Skeletal muscle satellite cell (primary cell): ENCODE measurements at regions not wholly inside any gene's neighbourhood (a gene's known extent, or its start where the extent isn't known, plus 50 kb on each side); places are given as distances from the start of the nearest gene placed in this dataset.

Source experiments
- H3K27me3 ChIP-seq: 2 replicates; pipeline ENCODE4 v1.7.0; 2013; ENCODE audit warnings: low read length; ENCODE audit not compliant: control insufficient read depth, insufficient read depth
- H3K36me3 ChIP-seq: 2 replicates; pipeline ENCODE4 v1.7.0; 2013; ENCODE audit warnings: mild to moderate bottlenecking, control low read depth, low read length; ENCODE audit not compliant: insufficient read depth
- H3K4me1 ChIP-seq: 2 replicates; pipeline ENCODE4 v1.7.0; 2013; ENCODE audit warnings: low read length; ENCODE audit not compliant: control insufficient read depth, insufficient read depth
- H3K4me2 ChIP-seq: 2 replicates; pipeline ENCODE4 v1.7.0; 2013; ENCODE audit warnings: mild to moderate bottlenecking, low read length
- H3K4me3 ChIP-seq: 2 replicates; pipeline ENCODE4 v1.7.0; 2013; ENCODE audit warnings: low read length
- H3K9ac ChIP-seq: 2 replicates; pipeline ENCODE4 v1.7.0; 2013; ENCODE audit warnings: mild to moderate bottlenecking, low read depth, low read length, moderate library complexity
- H3K9me3 ChIP-seq: replicated peaks from 2 replicates; pipeline ENCODE4 v1.7.0; 2013; ENCODE audit warnings: mild to moderate bottlenecking, control low read depth, low read length

GRCh38 chr21:31609081-31609480, 50.4 kb upstream of the SOD1 start:
- Histone ChIP-seq H3K9me3 (no peaks in the 10 kb centered on the region), H3K4me1 (no peaks in the 10 kb centered on the region), H3K9ac (no peak overlapping the region), H3K27me3 (peaks cover 14% of the 10 kb centered on the region), H3K4me3 (no peak overlapping the region), H3K36me3 (no peaks in the 10 kb centered on the region), H3K4me2 (no peak overlapping the region)

- no peak overlapping the region for H3K9ac ChIP-seq
- no peak overlapping the region for H3K4me3 ChIP-seq
- no peak overlapping the region for H3K4me2 ChIP-seq
- H3K36me3 ChIP-seq = no peaks in the 10 kb centered on the region
- no peaks in the 10 kb centered on the region for H3K9me3 ChIP-seq
- H3K4me1 ChIP-seq = no peaks in the 10 kb centered on the region
- H3K27me3 ChIP-seq = peaks cover 12% of the 10 kb centered on the region
Measured at GRCh38 chr21:31607791-31608190, 51.7 kb upstream of the SOD1 start.

- H3K4me1 ChIP-seq = no peaks in the 10 kb centered on the region
- H3K9me3 ChIP-seq = no peaks in the 10 kb centered on the region
- H3K4me2 ChIP-seq = no peak overlapping the region
- H3K36me3 ChIP-seq = no peaks in the 10 kb centered on the region
- H3K27me3 ChIP-seq = peaks cover 9% of the 10 kb centered on the region
- no peak overlapping the region for H3K9ac ChIP-seq
- no peak overlapping the region for H3K4me3 ChIP-seq
Measured at GRCh38 chr21:31606081-31606874, 53.2 kb upstream of the SOD1 start.

- no peaks in the 10 kb centered on the region for H3K4me1 ChIP-seq
- H3K36me3 ChIP-seq = no peaks in the 10 kb centered on the region
- H3K9ac ChIP-seq = no peak overlapping the region
- no peaks in the 10 kb centered on the region for H3K9me3 ChIP-seq
- no peak overlapping the region for H3K4me2 ChIP-seq
- no peak overlapping the region for H3K4me3 ChIP-seq
- H3K27me3 ChIP-seq = peaks cover 4% of the 10 kb centered on the region
Measured at GRCh38 chr21:31604591-31605190, 54.8 kb upstream of the SOD1 start.

GRCh38 chr21:31599563-31599962, 59.9 kb upstream of the SOD1 start:
- H3K27me3 ChIP-seq = peaks cover 15% of the 10 kb centered on the region
- H3K4me1 ChIP-seq = no peaks in the 10 kb centered on the region
- no peak overlapping the region for H3K9ac ChIP-seq
- H3K36me3 ChIP-seq = no peaks in the 10 kb centered on the region
- H3K9me3 ChIP-seq = no peaks in the 10 kb centered on the region
- no peak overlapping the region for H3K4me2 ChIP-seq
- no peak overlapping the region for H3K4me3 ChIP-seq

GRCh38 chr21:31599013-31599412, 60.5 kb upstream of the SOD1 start:
- H3K4me1 ChIP-seq = no peaks in the 10 kb centered on the region
- no peaks in the 10 kb centered on the region for H3K36me3 ChIP-seq
- no peaks in the 10 kb centered on the region for H3K9me3 ChIP-seq
- H3K4me2 ChIP-seq = no peak overlapping the region
- H3K27me3 ChIP-seq = peaks cover 16% of the 10 kb centered on the region
- H3K4me3 ChIP-seq = no peak overlapping the region
- no peak overlapping the region for H3K9ac ChIP-seq

- Histone ChIP-seq H3K9ac (no peak overlapping the region), H3K36me3 (no peaks in the 10 kb centered on the region), H3K4me2 (no peak overlapping the region), H3K4me3 (no peak overlapping the region), H3K27me3 (peaks cover 19% of the 10 kb centered on the region), H3K4me1 (no peaks in the 10 kb centered on the region), H3K9me3 (no peaks in the 10 kb centered on the region)
Measured at GRCh38 chr21:31597683-31598082, 61.8 kb upstream of the SOD1 start.

GRCh38 chr21:31596055-31596454, 63.4 kb upstream of the SOD1 start:
- no peaks in the 10 kb centered on the region for H3K9me3 ChIP-seq
- H3K4me2 ChIP-seq = no peak overlapping the region
- no peaks in the 10 kb centered on the region for H3K36me3 ChIP-seq
- H3K4me1 ChIP-seq = no peaks in the 10 kb centered on the region
- no peak overlapping the region for H3K9ac ChIP-seq
- H3K4me3 ChIP-seq = no peak overlapping the region
- peaks cover 24% of the 10 kb centered on the region for H3K27me3 ChIP-seq

GRCh38 chr21:31594726-31595125, 64.8 kb upstream of the SOD1 start:
- Histone ChIP-seq H3K36me3 (no peaks in the 10 kb centered on the region), H3K4me3 (no peak overlapping the region), H3K4me2 (no peak overlapping the region), H3K9ac (no peak overlapping the region), H3K4me1 (no peaks in the 10 kb centered on the region), H3K27me3 (peaks cover 24% of the 10 kb centered on the region), H3K9me3 (no peaks in the 10 kb centered on the region)

- Histone ChIP-seq H3K36me3 (no peaks in the 10 kb centered on the region), H3K4me2 (no peak overlapping the region), H3K9me3 (no peaks in the 10 kb centered on the region), H3K4me1 (no peaks in the 10 kb centered on the region), H3K9ac (no peak overlapping the region), H3K27me3 (peaks cover 24% of the 10 kb centered on the region), H3K4me3 (no peak overlapping the region)
Measured at GRCh38 chr21:31594279-31594678, 65.2 kb upstream of the SOD1 start.

- no peaks in the 10 kb centered on the region for H3K9me3 ChIP-seq
- H3K36me3 ChIP-seq = no peaks in the 10 kb centered on the region
- H3K4me1 ChIP-seq = no peaks in the 10 kb centered on the region
- peaks cover 20% of the 10 kb centered on the region for H3K27me3 ChIP-seq
- H3K4me2 ChIP-seq = no peak overlapping the region
- no peak overlapping the region for H3K9ac ChIP-seq
- no peak overlapping the region for H3K4me3 ChIP-seq
Measured at GRCh38 chr21:31592963-31593560, 66.4 kb upstream of the SOD1 start.
